ENCODE measurements at regions not wholly inside any gene's neighbourhood (a gene's known extent, or its start where the extent isn't known, plus 50 kb on each side); places are given as distances from the start of the nearest gene placed in this dataset.
"Not testable (repeated sequence)": the region's sequence is repeated elsewhere in the genome, so short reads cannot be mapped to it uniquely, and the experiment has no call there.

DNA sequence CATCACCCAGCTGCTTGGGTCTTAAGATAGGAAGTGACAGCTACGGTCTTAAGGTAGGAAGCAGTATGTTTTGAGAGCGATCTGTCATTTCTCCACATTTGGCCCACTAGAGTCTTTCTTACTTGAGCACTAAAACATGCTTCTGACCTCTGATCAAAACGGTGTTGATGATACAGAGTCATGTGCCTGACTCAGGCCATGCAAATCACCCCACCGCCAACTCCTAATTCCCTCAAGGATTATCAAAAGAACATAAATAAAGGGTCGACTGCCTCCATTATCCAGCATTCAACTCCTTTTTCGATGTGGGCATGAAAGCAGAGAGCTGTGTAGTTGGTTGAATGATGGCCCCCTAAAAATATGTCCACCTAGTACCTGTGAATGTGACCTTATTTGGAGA lies 201.7 kb upstream of the PROK2 start:
- H3K4me1 ChIP-seq (ENCODE audit: insufficient read depth, low read length), result no peaks in the 10 kb centered on the region
- H3K9me3 ChIP-seq (ENCODE audit: low read length), result no peaks in the 10 kb centered on the region
- no peaks in the 10 kb centered on the region for H3K36me3 ChIP-seq (ENCODE audit: insufficient read depth, low read length)
- H3K27ac ChIP-seq (ENCODE audit: low read depth, low read length), result no peak overlapping the region
- H3K9ac ChIP-seq (ENCODE audit: low read length), result no peak overlapping the region
- no peaks in the 10 kb centered on the region for H3K27me3 ChIP-seq (ENCODE audit: control insufficient read depth in 1 of 2, insufficient read depth in 2 of 2, low read length in 2 of 2)
- no peak overlapping the region for H3K4me3 ChIP-seq (ENCODE audit: low read depth in 1 of 2, low read length in 2 of 2)

DNA sequence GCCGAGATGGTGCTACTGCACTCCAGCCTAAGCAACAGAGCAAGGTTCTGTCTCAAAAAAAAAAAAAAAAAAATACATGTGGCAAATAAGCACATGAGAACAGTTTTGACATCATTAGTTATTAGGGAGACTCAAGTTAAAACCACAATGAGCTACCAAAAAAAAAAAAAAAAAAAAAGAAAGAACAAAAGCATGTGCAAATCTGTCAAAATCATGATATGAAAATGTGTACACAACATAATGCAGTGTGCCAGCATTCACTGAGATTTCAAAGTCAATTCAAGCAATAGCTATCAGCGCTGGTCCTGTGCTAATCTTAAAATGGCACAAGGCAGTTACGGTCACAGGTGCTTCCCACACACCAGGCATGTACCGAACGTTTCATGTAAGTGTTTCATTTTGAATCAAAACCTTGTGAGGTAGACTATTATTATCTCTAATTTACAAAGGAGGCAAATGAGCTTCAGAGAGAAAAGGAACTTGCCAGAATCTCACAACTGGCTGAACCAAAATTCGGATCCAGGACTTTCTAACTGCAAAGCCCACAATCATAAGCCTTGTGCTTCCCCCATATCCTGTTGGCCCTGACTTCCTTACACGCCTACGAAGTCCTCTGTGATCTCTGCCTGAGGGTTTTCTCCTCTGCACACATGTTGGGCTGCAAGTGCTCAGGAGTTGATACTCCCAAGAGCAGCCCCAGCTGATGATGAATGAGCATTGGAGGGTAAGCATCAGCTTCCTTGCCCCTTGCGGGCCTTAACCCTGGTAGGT lies 200.1 kb upstream of the PROK2 start:
- Histone ChIP-seq H3K4me1 (ENCODE audit: insufficient read depth, low read length) (no peaks in the 10 kb centered on the region), H3K27ac (ENCODE audit: low read depth, low read length) (no peak overlapping the region), H3K36me3 (ENCODE audit: insufficient read depth, low read length) (no peaks in the 10 kb centered on the region), H3K27me3 (ENCODE audit: control insufficient read depth in 1 of 2, insufficient read depth in 2 of 2, low read length in 2 of 2) (no peaks in the 10 kb centered on the region), H3K4me3 (ENCODE audit: low read depth in 1 of 2, low read length in 2 of 2) (no peak overlapping the region), H3K9me3 (ENCODE audit: low read length) (no peaks in the 10 kb centered on the region), H3K9ac (ENCODE audit: low read length) (no peak overlapping the region)

GRCh38 chr3:71983694-71984093 lies 198.7 kb upstream of the PROK2 start:
- Histone ChIP-seq H3K4me3 (ENCODE audit: low read depth in 1 of 2, low read length in 2 of 2) (no peak overlapping the region), H3K4me1 (ENCODE audit: insufficient read depth, low read length) (no peaks in the 10 kb centered on the region), H3K27me3 (ENCODE audit: control insufficient read depth in 1 of 2, insufficient read depth in 2 of 2, low read length in 2 of 2) (no peaks in the 10 kb centered on the region), H3K9ac (ENCODE audit: low read length) (no peak overlapping the region), H3K36me3 (ENCODE audit: insufficient read depth, low read length) (no peaks in the 10 kb centered on the region), H3K27ac (ENCODE audit: low read depth, low read length) (no peak overlapping the region), H3K9me3 (ENCODE audit: low read length) (no peaks in the 10 kb centered on the region)

DNA sequence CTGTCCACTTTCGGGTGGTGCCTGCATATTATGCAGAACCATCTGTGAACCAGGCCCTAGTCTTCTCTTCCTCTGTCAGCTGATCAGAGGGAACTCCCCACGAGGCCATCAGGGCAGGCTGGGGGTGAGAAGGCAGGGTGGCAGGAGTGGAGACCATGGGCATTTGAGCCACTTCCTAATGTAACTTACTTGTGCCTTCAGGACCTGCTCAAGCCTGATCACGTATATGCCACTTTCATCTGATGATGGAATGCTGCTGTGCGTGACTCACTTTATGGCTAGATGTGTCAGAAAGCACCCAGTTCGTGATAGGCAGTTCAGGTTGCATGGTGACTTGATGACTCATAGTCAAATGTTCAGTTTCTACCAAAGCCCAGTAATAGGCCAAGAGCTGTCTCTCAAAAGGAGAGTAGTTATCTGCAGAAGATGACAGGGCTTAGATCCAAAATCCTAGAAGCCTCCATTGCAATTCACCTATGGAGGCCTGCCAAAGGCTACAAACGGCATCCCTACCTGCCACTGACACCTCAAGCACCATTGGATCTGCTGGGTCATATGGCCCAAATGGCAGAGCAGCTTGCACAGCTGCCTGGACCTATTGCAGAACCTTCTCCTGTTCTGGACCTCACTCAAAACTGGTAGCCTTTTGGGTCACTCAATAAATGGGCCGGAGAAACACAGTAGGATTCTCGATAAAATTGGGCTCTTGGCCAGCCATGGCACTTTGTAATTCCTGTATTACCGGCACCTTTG lies 197.7 kb upstream of the PROK2 start:
- not testable (repeated sequence) for H3K4me3 ChIP-seq (ENCODE audit: low read depth in 1 of 2, low read length in 2 of 2)

DNA sequence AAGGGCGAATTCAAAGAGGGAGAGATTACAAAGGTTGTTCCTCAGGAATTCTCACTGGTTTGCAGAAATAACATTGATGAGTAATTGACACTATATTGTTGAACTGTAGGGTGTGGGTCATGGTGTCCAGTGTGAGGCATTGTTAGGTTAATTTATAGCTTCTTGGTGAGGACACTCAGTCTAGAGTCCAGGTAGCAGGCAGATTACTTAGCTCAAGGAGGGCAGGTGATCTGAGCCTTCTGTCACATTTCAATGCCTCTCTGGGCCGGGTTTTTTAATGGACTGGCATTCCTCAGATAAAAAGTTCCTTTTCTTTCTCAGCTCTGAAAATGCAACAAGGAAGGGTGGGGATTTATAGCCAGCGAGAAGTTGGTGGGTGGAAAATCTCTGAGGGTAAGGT lies 194.2 kb upstream of the PROK2 start:
- no peak overlapping the region for H3K9ac ChIP-seq (ENCODE audit: low read length)
- no peaks in the 10 kb centered on the region for H3K27me3 ChIP-seq (ENCODE audit: control insufficient read depth in 1 of 2, insufficient read depth in 2 of 2, low read length in 2 of 2)
- H3K9me3 ChIP-seq (ENCODE audit: low read length), result no peaks in the 10 kb centered on the region
- no peak overlapping the region for H3K4me3 ChIP-seq (ENCODE audit: low read depth in 1 of 2, low read length in 2 of 2)
- H3K27ac ChIP-seq (ENCODE audit: low read depth, low read length), result no peak overlapping the region
- no peaks in the 10 kb centered on the region for H3K4me1 ChIP-seq (ENCODE audit: insufficient read depth, low read length)
- H3K36me3 ChIP-seq (ENCODE audit: insufficient read depth, low read length), result no peaks in the 10 kb centered on the region

More for the DNA sequence above, 197.7 kb upstream of the PROK2 start:
- not testable (repeated sequence) for H3K9me3 ChIP-seq (ENCODE audit: low read length); H3K9ac ChIP-seq (ENCODE audit: low read length); H3K36me3 ChIP-seq (ENCODE audit: insufficient read depth, low read length); H3K27ac ChIP-seq (ENCODE audit: low read depth, low read length); H3K27me3 ChIP-seq (ENCODE audit: control insufficient read depth in 1 of 2, insufficient read depth in 2 of 2, low read length in 2 of 2); H3K4me1 ChIP-seq (ENCODE audit: insufficient read depth, low read length)

DNA sequence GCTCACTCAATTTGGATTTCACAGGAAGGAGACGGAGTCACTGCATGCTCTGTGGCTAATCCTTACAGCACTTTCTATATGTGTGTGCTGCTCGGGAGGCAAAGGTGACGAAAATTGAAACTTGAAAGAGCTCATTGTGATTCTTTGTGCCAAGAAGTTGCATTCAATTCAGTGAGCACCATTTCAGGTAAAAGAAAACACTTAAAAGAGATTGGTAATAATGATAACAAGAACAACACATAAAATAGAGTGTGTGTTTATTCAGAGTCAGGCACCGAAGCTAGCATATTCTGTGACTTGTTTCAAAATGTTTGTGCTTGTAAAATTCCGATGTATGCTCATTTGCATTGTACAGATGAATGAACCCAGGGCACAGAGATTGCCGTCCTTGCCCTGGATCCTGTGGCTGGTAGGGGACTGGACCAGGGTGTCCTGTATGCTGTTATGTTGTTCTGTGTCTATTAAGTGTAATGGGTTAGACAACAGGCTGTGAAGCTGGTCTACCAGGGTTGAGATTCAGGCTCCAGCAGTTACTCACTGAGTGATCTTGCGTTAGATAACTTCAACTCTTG lies 193.3 kb upstream of the PROK2 start:
- H3K9me3 ChIP-seq (ENCODE audit: low read length), result no peaks in the 10 kb centered on the region
- H3K4me3 ChIP-seq (ENCODE audit: low read depth in 1 of 2, low read length in 2 of 2), result no peak overlapping the region
- H3K27ac ChIP-seq (ENCODE audit: low read depth, low read length), result no peak overlapping the region
- no peaks in the 10 kb centered on the region for H3K27me3 ChIP-seq (ENCODE audit: control insufficient read depth in 1 of 2, insufficient read depth in 2 of 2, low read length in 2 of 2)
- H3K36me3 ChIP-seq (ENCODE audit: insufficient read depth, low read length), result no peaks in the 10 kb centered on the region
- H3K4me1 ChIP-seq (ENCODE audit: insufficient read depth, low read length), result no peaks in the 10 kb centered on the region
- no peak overlapping the region for H3K9ac ChIP-seq (ENCODE audit: low read length)

- Histone ChIP-seq H3K4me1 (ENCODE audit: insufficient read depth, low read length) (no peaks in the 10 kb centered on the region), H3K36me3 (ENCODE audit: insufficient read depth, low read length) (no peaks in the 10 kb centered on the region), H3K27ac (ENCODE audit: low read depth, low read length) (no peak overlapping the region), H3K4me3 (ENCODE audit: low read depth in 1 of 2, low read length in 2 of 2) (no peak overlapping the region), H3K9ac (ENCODE audit: low read length) (no peak overlapping the region), H3K27me3 (ENCODE audit: control insufficient read depth in 1 of 2, insufficient read depth in 2 of 2, low read length in 2 of 2) (no peaks in the 10 kb centered on the region), H3K9me3 (ENCODE audit: low read length) (no peaks in the 10 kb centered on the region)
Observed at GRCh38 chr3:71977525-71977924, 192.6 kb upstream of the PROK2 start.

GRCh38 chr3:71975573-71975972 lies 190.6 kb upstream of the PROK2 start:
- Histone ChIP-seq H3K9me3 (ENCODE audit: low read length) (no peaks in the 10 kb centered on the region), H3K27me3 (ENCODE audit: control insufficient read depth in 1 of 2, insufficient read depth in 2 of 2, low read length in 2 of 2) (no peaks in the 10 kb centered on the region), H3K4me3 (ENCODE audit: low read depth in 1 of 2, low read length in 2 of 2) (no peak overlapping the region), H3K27ac (ENCODE audit: low read depth, low read length) (no peak overlapping the region), H3K4me1 (ENCODE audit: insufficient read depth, low read length) (no peaks in the 10 kb centered on the region), H3K9ac (ENCODE audit: low read length) (no peak overlapping the region), H3K36me3 (ENCODE audit: insufficient read depth, low read length) (no peaks in the 10 kb centered on the region)

DNA sequence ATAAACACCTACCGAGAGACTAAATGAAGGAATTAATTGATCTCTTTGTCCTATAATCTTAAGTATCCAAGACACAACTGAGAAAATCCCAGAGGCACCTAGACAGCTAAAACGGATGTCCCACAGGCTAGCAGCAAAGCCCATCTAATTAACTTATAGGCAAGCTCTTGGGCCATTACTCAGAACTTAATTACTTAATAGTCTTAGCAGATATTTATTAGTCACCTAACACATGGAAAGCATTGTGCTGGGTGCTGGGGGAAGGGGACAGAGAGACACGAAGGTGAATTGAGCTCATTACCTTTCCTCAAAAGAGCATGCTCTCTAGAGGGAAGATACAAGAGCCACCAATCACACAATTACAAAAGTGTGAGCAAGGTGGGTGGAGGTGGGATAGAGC lies 189.8 kb upstream of the PROK2 start:
- Histone ChIP-seq H3K27ac (ENCODE audit: low read depth, low read length) (no peak overlapping the region), H3K36me3 (ENCODE audit: insufficient read depth, low read length) (no peaks in the 10 kb centered on the region), H3K4me1 (ENCODE audit: insufficient read depth, low read length) (no peaks in the 10 kb centered on the region), H3K4me3 (ENCODE audit: low read depth in 1 of 2, low read length in 2 of 2) (no peak overlapping the region), H3K9ac (ENCODE audit: low read length) (no peak overlapping the region), H3K27me3 (ENCODE audit: control insufficient read depth in 1 of 2, insufficient read depth in 2 of 2, low read length in 2 of 2) (no peaks in the 10 kb centered on the region), H3K9me3 (ENCODE audit: low read length) (no peaks in the 10 kb centered on the region)

GRCh38 chr3:71973274-71974030 lies 188.5 kb upstream of the PROK2 start:
- Histone ChIP-seq H3K36me3 (ENCODE audit: insufficient read depth, low read length) (no peaks in the 10 kb centered on the region), H3K27ac (ENCODE audit: low read depth, low read length) (no peak overlapping the region), H3K27me3 (ENCODE audit: control insufficient read depth in 1 of 2, insufficient read depth in 2 of 2, low read length in 2 of 2) (no peaks in the 10 kb centered on the region), H3K9ac (ENCODE audit: low read length) (no peak overlapping the region), H3K4me3 (ENCODE audit: low read depth in 1 of 2, low read length in 2 of 2) (no peak overlapping the region), H3K9me3 (ENCODE audit: low read length) (no peaks in the 10 kb centered on the region), H3K4me1 (ENCODE audit: insufficient read depth, low read length) (no peaks in the 10 kb centered on the region)

DNA sequence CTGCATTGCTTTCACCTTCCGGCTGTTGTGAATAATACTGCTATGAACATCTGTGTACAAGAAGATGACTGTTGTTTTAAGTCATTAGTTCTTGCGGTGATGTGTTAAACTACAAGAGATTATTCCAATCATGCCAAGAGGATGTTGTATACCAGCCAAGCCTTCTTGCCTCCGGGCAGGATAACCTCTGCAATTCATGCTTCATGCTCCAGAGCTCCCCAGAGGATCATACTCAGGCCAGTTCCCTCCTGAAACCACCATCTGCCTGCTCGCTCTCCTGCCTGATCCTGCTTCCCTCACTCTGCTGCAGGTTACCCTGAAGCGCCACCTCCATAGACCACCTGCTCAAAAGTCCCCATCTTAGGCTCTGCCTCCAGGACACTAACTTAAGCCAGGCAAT lies 187.1 kb upstream of the PROK2 start:
- Histone ChIP-seq H3K9ac (ENCODE audit: low read length) (no peak overlapping the region), H3K4me3 (ENCODE audit: low read depth in 1 of 2, low read length in 2 of 2) (no peak overlapping the region), H3K4me1 (ENCODE audit: insufficient read depth, low read length) (no peaks in the 10 kb centered on the region), H3K27ac (ENCODE audit: low read depth, low read length) (no peak overlapping the region), H3K27me3 (ENCODE audit: control insufficient read depth in 1 of 2, insufficient read depth in 2 of 2, low read length in 2 of 2) (no peaks in the 10 kb centered on the region), H3K36me3 (ENCODE audit: insufficient read depth, low read length) (no peaks in the 10 kb centered on the region), H3K9me3 (ENCODE audit: low read length) (no peaks in the 10 kb centered on the region)

All from muscle layer of colon (tissue), 2 donors.